NT2/D1 (cell line): ENCODE measurements at regions not wholly inside any gene's neighbourhood (a gene's known extent, or its start where the extent isn't known, plus 50 kb on each side); places are given as distances from the start of the nearest gene placed in this dataset.

Source experiments
- DNase-seq: peaks from one replicate; pipeline ENCODE4 v3.0.0-alpha.2; 2011; ENCODE audit warnings: low read depth, low spot score
- H3K27me3 ChIP-seq: 2 replicates; pipeline ENCODE4 v1.6.0; 2011; ENCODE audit warnings: mild to moderate bottlenecking; ENCODE audit not compliant: insufficient read length, insufficient read depth
- H3K36me3 ChIP-seq: 2 replicates; pipeline ENCODE4 v1.6.1; 2011; ENCODE audit warnings: mild to moderate bottlenecking, low read length, mixed read lengths; ENCODE audit not compliant: insufficient read depth, insufficient read length
- H3K4me1 ChIP-seq: 2 replicates; pipeline ENCODE4 v1.5.1; 2011; ENCODE audit not compliant: insufficient read depth, insufficient read length
- H3K4me3 ChIP-seq: 2 replicates; pipeline ENCODE4 v1.5.1; 2011; ENCODE audit warnings: low read depth; ENCODE audit not compliant: insufficient read length
- H3K9ac ChIP-seq: 2 replicates; pipeline ENCODE4 v1.6.0; 2011; ENCODE audit warnings: low read depth; ENCODE audit not compliant: insufficient read length
- H3K9me3 ChIP-seq: 2 replicates; pipeline ENCODE4 v1.5.1; 2011; ENCODE audit warnings: mild to moderate bottlenecking, low read length; ENCODE audit not compliant: insufficient read depth
- SUZ12 ChIP-seq: IDR thresholded peaks from 2 replicates; pipeline ENCODE4 v1.6.1; 2011; ENCODE audit not compliant: insufficient read length, insufficient read depth; ENCODE audit errors: extremely low read depth
- YY1 ChIP-seq: IDR thresholded peaks from 2 replicates; pipeline ENCODE4 v1.6.1; 2011; ENCODE audit not compliant: insufficient read length, insufficient read depth
- ZNF274 ChIP-seq: IDR thresholded peaks from 2 replicates; pipeline ENCODE4 v1.6.1; 2011; ENCODE audit warnings: mild to moderate bottlenecking, low read depth, low read length

- TF ChIP-seq ZNF274 (no peak), SUZ12 (no peak), YY1 (no peak)
- no peak overlapping the region for H3K4me3 ChIP-seq
- H3K27me3 ChIP-seq, result no peaks in the 10 kb centered on the region
- H3K4me1 ChIP-seq, result no peaks in the 10 kb centered on the region
- no peak for DNase-seq
- H3K9ac ChIP-seq, result no peak overlapping the region
- no peaks in the 10 kb centered on the region for H3K9me3 ChIP-seq
- H3K36me3 ChIP-seq, result no peaks in the 10 kb centered on the region
Observed at GRCh38 chr13:84211048-84211447, 328.8 kb upstream of the SLITRK1 start.

GRCh38 chr13:84208246-84208910 is 326.1 kb upstream of the SLITRK1 start:
- Histone ChIP-seq H3K36me3 (no peaks in the 10 kb centered on the region), H3K4me1 (no peaks in the 10 kb centered on the region), H3K4me3 (no peak overlapping the region), H3K9me3 (no peaks in the 10 kb centered on the region), H3K27me3 (no peaks in the 10 kb centered on the region), H3K9ac (no peak overlapping the region)
- DNase-seq, result no peak
- TF ChIP-seq SUZ12 (no peak), YY1 (no peak), ZNF274 (no peak)

GRCh38 chr13:84207509-84207908 is 325.2 kb upstream of the SLITRK1 start:
- Histone ChIP-seq H3K4me3 (no peak overlapping the region), H3K9me3 (no peaks in the 10 kb centered on the region), H3K36me3 (no peaks in the 10 kb centered on the region), H3K27me3 (no peaks in the 10 kb centered on the region), H3K9ac (no peak overlapping the region), H3K4me1 (no peaks in the 10 kb centered on the region)
- TF ChIP-seq ZNF274 (no peak), SUZ12 (no peak), YY1 (no peak)
- DNase-seq, result no peak

- Histone ChIP-seq H3K9ac (no peak overlapping the region), H3K27me3 (no peaks in the 10 kb centered on the region), H3K9me3 (no peaks in the 10 kb centered on the region), H3K4me3 (no peak overlapping the region), H3K4me1 (no peaks in the 10 kb centered on the region), H3K36me3 (no peaks in the 10 kb centered on the region)
- DNase-seq, result no peak
- TF ChIP-seq YY1 (no peak), SUZ12 (no peak), ZNF274 (no peak)
Observed at GRCh38 chr13:84200971-84201370, 318.7 kb upstream of the SLITRK1 start.

GRCh38 chr13:84192125-84192524 is 309.9 kb upstream of the SLITRK1 start:
- no peak overlapping the region for H3K4me3 ChIP-seq
- no peak for DNase-seq
- H3K27me3 ChIP-seq, result no peaks in the 10 kb centered on the region
- no peak overlapping the region for H3K9ac ChIP-seq
- H3K36me3 ChIP-seq, result no peaks in the 10 kb centered on the region
- no peak for TF ChIP-seq SUZ12
- TF ChIP-seq ZNF274, result no peak
- TF ChIP-seq YY1, result no peak
- no peaks in the 10 kb centered on the region for H3K9me3 ChIP-seq
- H3K4me1 ChIP-seq, result no peaks in the 10 kb centered on the region

GRCh38 chr13:84191139-84191538 is 308.9 kb upstream of the SLITRK1 start:
- Histone ChIP-seq H3K27me3 (no peaks in the 10 kb centered on the region), H3K4me3 (no peak overlapping the region), H3K9me3 (no peaks in the 10 kb centered on the region), H3K9ac (no peak overlapping the region), H3K4me1 (no peaks in the 10 kb centered on the region), H3K36me3 (no peaks in the 10 kb centered on the region)
- TF ChIP-seq YY1, result no peak
- TF ChIP-seq ZNF274, result no peak
- no peak for TF ChIP-seq SUZ12
- DNase-seq, result no peak

GRCh38 chr13:84187626-84188025 is 305.4 kb upstream of the SLITRK1 start:
- H3K9me3 ChIP-seq, result no peaks in the 10 kb centered on the region
- H3K4me3 ChIP-seq, result no peak overlapping the region
- TF ChIP-seq YY1 (no peak), ZNF274 (no peak), SUZ12 (no peak)
- no peaks in the 10 kb centered on the region for H3K27me3 ChIP-seq
- no peak for DNase-seq
- no peaks in the 10 kb centered on the region for H3K4me1 ChIP-seq
- no peaks in the 10 kb centered on the region for H3K36me3 ChIP-seq
- H3K9ac ChIP-seq, result no peak overlapping the region
